ENCODE measurements at regions not wholly inside any gene's neighbourhood (a gene's known extent, or its start where the extent isn't known, plus 50 kb on each side); places are given as distances from the start of the nearest gene placed in this dataset.

- Mint-ChIP-seq H3K27me3 (ENCODE audit: unreplicated experiment) (peaks cover 8% of the 10 kb centered on the region), H3K4me3 (ENCODE audit: unreplicated experiment) (no peak overlapping the region), H3K36me3 (ENCODE audit: unreplicated experiment) (no peaks in the 10 kb centered on the region), H3K9me3 (ENCODE audit: unreplicated experiment) (no peaks in the 10 kb centered on the region), H3K27ac (ENCODE audit: unreplicated experiment) (no peak overlapping the region), H3K4me1 (ENCODE audit: unreplicated experiment) (no peaks in the 10 kb centered on the region)
- no peak for DNase-seq (ENCODE audit: extremely low spot score, unreplicated experiment)
- no peak for TF ChIP-seq CTCF (IDR thresholded peaks at IDR 0.05)
These were observed 528.6 kb upstream of the PTPRD start for GRCh38 chr9:11141357-11141756.

GRCh38 chr9:11142965-11143738 lies 530.4 kb upstream of the PTPRD start:
- DNase-seq (ENCODE audit: extremely low spot score, unreplicated experiment): no peak
- Mint-ChIP-seq H3K4me3 (ENCODE audit: unreplicated experiment) (no peak overlapping the region), H3K27me3 (ENCODE audit: unreplicated experiment) (peaks cover 8% of the 10 kb centered on the region)

GRCh38 chr9:11144746-11145145 lies 531.9 kb upstream of the PTPRD start:
- no peaks in the 10 kb centered on the region for H3K36me3 Mint-ChIP-seq (ENCODE audit: unreplicated experiment)
- TF ChIP-seq CTCF (IDR thresholded peaks at IDR 0.05): no peak
- no peaks in the 10 kb centered on the region for H3K9me3 Mint-ChIP-seq (ENCODE audit: unreplicated experiment)
- no peak for DNase-seq (ENCODE audit: extremely low spot score, unreplicated experiment)
- peaks cover 7% of the 10 kb centered on the region for H3K27me3 Mint-ChIP-seq (ENCODE audit: unreplicated experiment)
- H3K4me3 Mint-ChIP-seq (ENCODE audit: unreplicated experiment): no peak overlapping the region
- no peak overlapping the region for H3K27ac Mint-ChIP-seq (ENCODE audit: unreplicated experiment)
- no peaks in the 10 kb centered on the region for H3K4me1 Mint-ChIP-seq (ENCODE audit: unreplicated experiment)

More at GRCh38 chr9:11142965-11143738, 530.4 kb upstream of the PTPRD start:
- Mint-ChIP-seq H3K36me3 (ENCODE audit: unreplicated experiment) (no peaks in the 10 kb centered on the region), H3K9me3 (ENCODE audit: unreplicated experiment) (no peaks in the 10 kb centered on the region), H3K27ac (ENCODE audit: unreplicated experiment) (no peak overlapping the region), H3K4me1 (ENCODE audit: unreplicated experiment) (no peaks in the 10 kb centered on the region)
- no peak for TF ChIP-seq CTCF (IDR thresholded peaks at IDR 0.05)

- Mint-ChIP-seq H3K9me3 (ENCODE audit: unreplicated experiment) (no peaks in the 10 kb centered on the region), H3K4me3 (ENCODE audit: unreplicated experiment) (no peak overlapping the region), H3K27ac (ENCODE audit: unreplicated experiment) (no peak overlapping the region), H3K27me3 (ENCODE audit: unreplicated experiment) (no peaks in the 10 kb centered on the region), H3K4me1 (ENCODE audit: unreplicated experiment) (no peaks in the 10 kb centered on the region), H3K36me3 (ENCODE audit: unreplicated experiment) (no peaks in the 10 kb centered on the region)
- no peak for DNase-seq (ENCODE audit: extremely low spot score, unreplicated experiment)
- TF ChIP-seq CTCF (IDR thresholded peaks at IDR 0.05): no peak
These were observed 535.4 kb upstream of the PTPRD start for GRCh38 chr9:11148189-11148588.

- H3K27me3 Mint-ChIP-seq (ENCODE audit: unreplicated experiment): no peaks in the 10 kb centered on the region
- no peaks in the 10 kb centered on the region for H3K36me3 Mint-ChIP-seq (ENCODE audit: unreplicated experiment)
- no peaks in the 10 kb centered on the region for H3K9me3 Mint-ChIP-seq (ENCODE audit: unreplicated experiment)
- H3K4me1 Mint-ChIP-seq (ENCODE audit: unreplicated experiment): no peaks in the 10 kb centered on the region
- no peak for TF ChIP-seq CTCF (IDR thresholded peaks at IDR 0.05)
- H3K4me3 Mint-ChIP-seq (ENCODE audit: unreplicated experiment): no peak overlapping the region
- DNase-seq (ENCODE audit: extremely low spot score, unreplicated experiment): no peak
- H3K27ac Mint-ChIP-seq (ENCODE audit: unreplicated experiment): no peak overlapping the region
These were observed 536.3 kb upstream of the PTPRD start for GRCh38 chr9:11149065-11149464.

Measured in osteocyte (in vitro differentiated cells).